ENCODE measurements at regions not wholly inside any gene's neighbourhood (a gene's known extent, or its start where the extent isn't known, plus 50 kb on each side); places are given as distances from the start of the nearest gene placed in this dataset.
"Not testable (repeated sequence)": the region's sequence is repeated elsewhere in the genome, so short reads cannot be mapped to it uniquely, and the experiment has no call there.

- no peak for DNase-seq (ENCODE audit: low read depth, low spot score)
- no peak overlapping the region for H3K9ac ChIP-seq (ENCODE audit: insufficient read length)
- H3K4me3 ChIP-seq: no peak overlapping the region
- H3K36me3 ChIP-seq (ENCODE audit: insufficient read depth, low read length): no peaks in the 10 kb centered on the region
- no peak overlapping the region for H3K27ac ChIP-seq
- no peaks in the 10 kb centered on the region for H3K9me3 ChIP-seq (ENCODE audit: low read depth, low read length)
- no peak for TF ChIP-seq FOXP2 (optimal IDR thresholded peaks at IDR 0.05; ENCODE audit: control extremely low read depth, extremely low read length, insufficient read depth)
- TF ChIP-seq EZH2 (IDR thresholded peaks at IDR 0.05): no peak
- TF ChIP-seq POLR2AphosphoS5 (IDR thresholded peaks at IDR 0.05; ENCODE audit: borderline replicate concordance, low read depth, low read length): no peak
Observed at GRCh38 chr5:84450617-84451414, 66.1 kb upstream of the EDIL3 start.

- no peak for DNase-seq (ENCODE audit: low read depth, low spot score)
- TF ChIP-seq POLR2AphosphoS5 (IDR thresholded peaks at IDR 0.05; ENCODE audit: borderline replicate concordance, low read depth, low read length) (no peak), FOXP2 (optimal IDR thresholded peaks at IDR 0.05; ENCODE audit: control extremely low read depth, extremely low read length, insufficient read depth) (no peak)
- H3K27ac ChIP-seq: no peak overlapping the region
- no peak overlapping the region for H3K9ac ChIP-seq (ENCODE audit: insufficient read length)
- peaks cover 2% of the 10 kb centered on the region; the same call in 1 of the 2 replicates for H3K9me3 ChIP-seq (ENCODE audit: low read depth, low read length)
- H3K4me3 ChIP-seq: no peak overlapping the region
- no peaks in the 10 kb centered on the region for H3K36me3 ChIP-seq (ENCODE audit: insufficient read depth, low read length)
Observed at GRCh38 chr5:84445049-84445685, 60.5 kb upstream of the EDIL3 start.

- Histone ChIP-seq H3K36me3 (ENCODE audit: insufficient read depth, low read length) (no peaks in the 10 kb centered on the region), H3K9me3 (ENCODE audit: low read depth, low read length) (peaks cover 2% of the 10 kb centered on the region; the same call in 1 of the 2 replicates), H3K27ac (no peak overlapping the region), H3K4me3 (no peak overlapping the region), H3K9ac (ENCODE audit: insufficient read length) (no peak overlapping the region)
- TF ChIP-seq POLR2AphosphoS5 (IDR thresholded peaks at IDR 0.05; ENCODE audit: borderline replicate concordance, low read depth, low read length) (no peak), EZH2 (IDR thresholded peaks at IDR 0.05) (no peak), FOXP2 (optimal IDR thresholded peaks at IDR 0.05; ENCODE audit: control extremely low read depth, extremely low read length, insufficient read depth) (no peak)
- DNase-seq (ENCODE audit: low read depth, low spot score): no peak
Observed at GRCh38 chr5:84438456-84438855, 53.8 kb upstream of the EDIL3 start.

GRCh38 chr5:84437673-84438315, 53.1 kb upstream of the EDIL3 start:
- H3K36me3 ChIP-seq (ENCODE audit: insufficient read depth, low read length): no peaks in the 10 kb centered on the region
- DNase-seq (ENCODE audit: low read depth, low spot score): no peak
- no peak overlapping the region for H3K9ac ChIP-seq (ENCODE audit: insufficient read length)
- peak overlapping the region; percentile 67; the same call in 1 of the 2 replicates for H3K27ac ChIP-seq
- TF ChIP-seq POLR2AphosphoS5 (IDR thresholded peaks at IDR 0.05; ENCODE audit: borderline replicate concordance, low read depth, low read length) (no peak), FOXP2 (optimal IDR thresholded peaks at IDR 0.05; ENCODE audit: control extremely low read depth, extremely low read length, insufficient read depth) (no peak), EZH2 (IDR thresholded peaks at IDR 0.05) (no peak)
- H3K4me3 ChIP-seq: no peak overlapping the region
- peaks cover 2% of the 10 kb centered on the region; the same call in 1 of the 2 replicates for H3K9me3 ChIP-seq (ENCODE audit: low read depth, low read length)

- Histone ChIP-seq H3K9me3 (ENCODE audit: low read depth, low read length) (peaks cover 2% of the 10 kb centered on the region; the same call in 1 of the 2 replicates), H3K27ac (peak overlapping the region; percentile 22; the same call in 1 of the 2 replicates), H3K36me3 (ENCODE audit: insufficient read depth, low read length) (no peaks in the 10 kb centered on the region), H3K9ac (ENCODE audit: insufficient read length) (no peak overlapping the region), H3K4me3 (peak overlapping the region; percentile 8; the same call in 1 of the 2 replicates)
- TF ChIP-seq FOXP2 (optimal IDR thresholded peaks at IDR 0.05; ENCODE audit: control extremely low read depth, extremely low read length, insufficient read depth) (no peak), EZH2 (IDR thresholded peaks at IDR 0.05) (no peak), POLR2AphosphoS5 (IDR thresholded peaks at IDR 0.05; ENCODE audit: borderline replicate concordance, low read depth, low read length) (no peak)
- no peak for DNase-seq (ENCODE audit: low read depth, low spot score)
Observed at GRCh38 chr5:84436866-84437265, 52.2 kb upstream of the EDIL3 start.

GRCh38 chr5:84435861-84436346, 51.2 kb upstream of the EDIL3 start:
- not testable (repeated sequence) for H3K9ac ChIP-seq (ENCODE audit: insufficient read length); DNase-seq (ENCODE audit: low read depth, low spot score); H3K9me3 ChIP-seq (ENCODE audit: low read depth, low read length); H3K36me3 ChIP-seq (ENCODE audit: insufficient read depth, low read length)
- Histone ChIP-seq H3K27ac (peak overlapping the region; percentile 73; the same call in 1 of the 2 replicates), H3K4me3 (peak overlapping the region; percentile 45)
